ENCODE measurements at regions not wholly inside any gene's neighbourhood (a gene's known extent, or its start where the extent isn't known, plus 50 kb on each side); places are given as distances from the start of the nearest gene placed in this dataset.

GRCh38 chr2:128619471-128620325 lies 301.0 kb upstream of the HS6ST1 start (continued):
- TF ChIP-seq ZNF232 (CRISPR knock-in tag; IDR thresholded peaks at IDR 0.05) (no peak), ETV6 (CRISPR knock-in tag; IDR thresholded peaks at IDR 0.05) (no peak), CREB1 (CRISPR knock-in tag; IDR thresholded peaks at IDR 0.05) (no peak)

GRCh38 chr2:128621074-128621473 lies 302.4 kb upstream of the HS6ST1 start:
- CTCF ChIA-PET = interaction anchor here (0.5 kb wide), 1 partner anchor 47 kb away, joined by 3 read pairs; no protein-coding TSS in a partner anchor

GRCh38 chr2:128622371-128622770 lies 303.7 kb upstream of the HS6ST1 start:
- H3K27ac Mint-ChIP-seq = no peak overlapping the region
- peaks cover 4% of the 10 kb centered on the region for H3K27me3 Mint-ChIP-seq (ENCODE audit: low read depth)
- no peak for DNase-seq (ENCODE audit: low spot score)
- no peak for TF ChIP-seq HMGA2 (CRISPR knock-in tag; IDR thresholded peaks at IDR 0.05)
- no peak for TF ChIP-seq STAT6 (CRISPR knock-in tag; conservative IDR thresholded peaks at IDR 0.05; ENCODE audit: low read depth)
- no peak for TF ChIP-seq CREB1 (CRISPR knock-in tag; IDR thresholded peaks at IDR 0.05)
- no peak for TF ChIP-seq ZNF532 (CRISPR knock-in tag; IDR thresholded peaks at IDR 0.05; ENCODE audit: borderline replicate concordance)
- no peak for TF ChIP-seq NR1H2 (CRISPR knock-in tag; IDR thresholded peaks at IDR 0.05)
- TF ChIP-seq SP1 (CRISPR knock-in tag; conservative IDR thresholded peaks at IDR 0.05) = no peak
- no peak for TF ChIP-seq PRRX2 (CRISPR knock-in tag; IDR thresholded peaks at IDR 0.05)
- no peak for TF ChIP-seq ZNF138 (CRISPR knock-in tag; conservative IDR thresholded peaks at IDR 0.05)
- H3K9me3 Mint-ChIP-seq = peaks cover 15% of the 10 kb centered on the region
- peaks cover 15% of the 10 kb centered on the region for H3K4me1 Mint-ChIP-seq
- CTCF ChIA-PET = no interaction called here
- POLR2A ChIA-PET = no interaction called here
- H3K4me3 Mint-ChIP-seq = no peak overlapping the region
- peaks cover 5% of the 10 kb centered on the region for H3K36me3 Mint-ChIP-seq
- no peak for ATAC-seq

More at GRCh38 chr2:128621074-128621473, 302.4 kb upstream of the HS6ST1 start:
- Mint-ChIP-seq H3K4me1 (peaks cover 14% of the 10 kb centered on the region), H3K9me3 (peaks cover 15% of the 10 kb centered on the region), H3K27ac (no peak overlapping the region), H3K36me3 (peaks cover 5% of the 10 kb centered on the region), H3K27me3 (ENCODE audit: low read depth) (peaks cover 4% of the 10 kb centered on the region), H3K4me3 (no peak overlapping the region)
- POLR2A ChIA-PET = no interaction called here
- TF ChIP-seq ZBTB43 (CRISPR knock-in tag; IDR thresholded peaks at IDR 0.05) = no peak
- no peak for TF ChIP-seq ZNF232 (CRISPR knock-in tag; IDR thresholded peaks at IDR 0.05)
- TF ChIP-seq E2F5 (CRISPR knock-in tag; IDR thresholded peaks at IDR 0.05) = no peak
- TF ChIP-seq ZNF219 (CRISPR knock-in tag; IDR thresholded peaks at IDR 0.05; ENCODE audit: borderline replicate concordance) = no peak
- TF ChIP-seq IRF1 (CRISPR knock-in tag; IDR thresholded peaks at IDR 0.05) = no peak
- DNase-seq (ENCODE audit: low spot score) (no peak), ATAC-seq (no peak)
